Esophagus squamous epithelium (tissue), 4 donors: ENCODE measurements at regions not wholly inside any gene's neighbourhood (a gene's known extent, or its start where the extent isn't known, plus 50 kb on each side); places are given as distances from the start of the nearest gene placed in this dataset.

Experiments used
- CTCF ChIP-seq, 6 experiments: fragments of 450-650 bp in 4 of 6; fragments of 200-600 bp in 2 of 6; sonication (generic) in 2 of 6; IDR thresholded peaks; one replicate each; pipeline ENCODE4 v1.5.1; 2016 to 2019; ENCODE audit warnings: antibody characterized with exemption in 6 of 6, mild to moderate bottlenecking in 4 of 6, moderate library complexity in 4 of 6
- POLR2A ChIP-seq, 4 donors: fragments of 450-650 bp; IDR thresholded peaks; one replicate each; pipeline ENCODE4 v1.6.1; 2017; ENCODE audit warnings: antibody characterized with exemption in 4 of 4, mild to moderate bottlenecking in 4 of 4, moderate library complexity in 3 of 4

- no peak for TF ChIP-seq CTCF (IDR thresholded peaks at IDR 0.05)
- no peak for TF ChIP-seq POLR2A (IDR thresholded peaks at IDR 0.05)
These were observed 101.7 kb upstream of the PRNP start for GRCh38 chr20:4584510-4584909.
